ENCODE measurements at regions not wholly inside any gene's neighbourhood (a gene's known extent, or its start where the extent isn't known, plus 50 kb on each side); places are given as distances from the start of the nearest gene placed in this dataset.
A peak's percentile ranks its signal among the peaks of the same experiment; 100 is the strongest.

GRCh38 chr3:168859574-168859973 is 763.9 kb upstream of the GOLIM4 start:
- no peak overlapping the region for H3K27ac ChIP-seq (ENCODE audit: insufficient read depth in 1 of 2, low read depth in 1 of 2, low read length in 2 of 2, poor library complexity in 1 of 2, severe bottlenecking in 2 of 2)
- no peak overlapping the region for H3K4me3 ChIP-seq (ENCODE audit: control insufficient read depth in 1 of 7, extremely low read depth in 1 of 7, insufficient read depth in 4 of 7, low read depth in 2 of 7, low read length in 6 of 7)
- H3K4me1 ChIP-seq (ENCODE audit: control extremely low read depth in 1 of 4, control insufficient read depth in 4 of 4, insufficient read depth in 4 of 4, low read length in 3 of 4): no peaks in the 10 kb centered on the region
- WGBS (ENCODE audit: insufficient coverage): 100% methylated on average over 1 of the region's 2 CpGs
- ChIA-PET CTCF (no interaction called here), POLR2A (no interaction called here)
- no peaks in the 10 kb centered on the region for H3K27me3 ChIP-seq (replicated peaks in 2 of 5; ENCODE audit: control insufficient read depth in 4 of 5, insufficient read depth in 5 of 5, low read length in 4 of 5)
- DNase-seq: no peak
- no peaks in the 10 kb centered on the region for H3K36me3 ChIP-seq (ENCODE audit: control insufficient read depth in 4 of 4, insufficient read depth in 4 of 4, low read length in 3 of 4)
- peaks cover 0 to 2% (median 0%) of the 10 kb centered on the region in 5 experiments for H3K9me3 ChIP-seq (ENCODE audit: control extremely low read depth in 1 of 5, control insufficient read depth in 4 of 5, insufficient read depth in 2 of 5, low read depth in 1 of 5, low read length in 4 of 5)

DNA sequence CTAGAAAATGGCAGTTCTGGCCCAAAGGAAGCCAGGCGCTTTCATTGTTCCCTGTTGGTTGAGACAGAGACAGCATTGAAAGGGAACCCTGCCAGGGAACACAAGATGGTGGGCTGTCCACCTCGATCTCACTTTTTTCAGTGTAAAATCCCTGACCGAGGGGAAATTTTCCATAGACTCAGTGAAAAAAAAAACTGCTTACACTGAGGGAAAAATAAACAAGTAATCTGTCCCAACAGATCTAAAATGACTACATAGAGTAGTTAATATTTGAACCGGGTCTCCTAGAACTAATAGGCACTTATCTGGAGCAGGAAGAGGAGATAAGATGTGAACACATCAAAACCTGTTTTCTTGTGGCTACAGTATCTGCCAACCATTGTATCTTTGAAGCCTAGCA is 763.4 kb upstream of the GOLIM4 start:
- no peaks in the 10 kb centered on the region for H3K27me3 ChIP-seq (replicated peaks in 2 of 5; ENCODE audit: control insufficient read depth in 4 of 5, insufficient read depth in 5 of 5, low read length in 4 of 5)
- no peak overlapping the region for H3K4me3 ChIP-seq (ENCODE audit: control insufficient read depth in 1 of 7, extremely low read depth in 1 of 7, insufficient read depth in 4 of 7, low read depth in 2 of 7, low read length in 6 of 7)
- POLR2A ChIA-PET: no interaction called here
- DNase-seq: no peak
- no peak overlapping the region for H3K27ac ChIP-seq (ENCODE audit: insufficient read depth in 1 of 2, low read depth in 1 of 2, low read length in 2 of 2, poor library complexity in 1 of 2, severe bottlenecking in 2 of 2)
- no peaks in the 10 kb centered on the region for H3K4me1 ChIP-seq (ENCODE audit: control extremely low read depth in 1 of 4, control insufficient read depth in 4 of 4, insufficient read depth in 4 of 4, low read length in 3 of 4)
- CTCF ChIA-PET: no interaction called here
- WGBS (ENCODE audit: insufficient coverage): 100% methylated on average over 1 of the region's 4 CpGs
- H3K9me3 ChIP-seq (ENCODE audit: control extremely low read depth in 1 of 5, control insufficient read depth in 4 of 5, insufficient read depth in 2 of 5, low read depth in 1 of 5, low read length in 4 of 5): peaks cover 0 to 2% (median 0%) of the 10 kb centered on the region in 5 experiments
- H3K36me3 ChIP-seq (ENCODE audit: control insufficient read depth in 4 of 4, insufficient read depth in 4 of 4, low read length in 3 of 4): no peaks in the 10 kb centered on the region

- H3K4me1 ChIP-seq (ENCODE audit: control extremely low read depth in 1 of 4, control insufficient read depth in 4 of 4, insufficient read depth in 4 of 4, low read length in 3 of 4): no peaks in the 10 kb centered on the region
- no peaks in the 10 kb centered on the region for H3K27me3 ChIP-seq (replicated peaks in 2 of 5; ENCODE audit: control insufficient read depth in 4 of 5, insufficient read depth in 5 of 5, low read length in 4 of 5)
- 100% methylated on average over 2 of the region's 3 CpGs for WGBS (ENCODE audit: insufficient coverage)
- ChIA-PET CTCF (no interaction called here), POLR2A (no interaction called here)
- no peak overlapping the region for H3K4me3 ChIP-seq (ENCODE audit: control insufficient read depth in 1 of 7, extremely low read depth in 1 of 7, insufficient read depth in 4 of 7, low read depth in 2 of 7, low read length in 6 of 7)
- DNase-seq: no peak
- no peaks in the 10 kb centered on the region for H3K36me3 ChIP-seq (ENCODE audit: control insufficient read depth in 4 of 4, insufficient read depth in 4 of 4, low read length in 3 of 4)
- no peak overlapping the region for H3K27ac ChIP-seq (ENCODE audit: insufficient read depth in 1 of 2, low read depth in 1 of 2, low read length in 2 of 2, poor library complexity in 1 of 2, severe bottlenecking in 2 of 2)
- H3K9me3 ChIP-seq (ENCODE audit: control extremely low read depth in 1 of 5, control insufficient read depth in 4 of 5, insufficient read depth in 2 of 5, low read depth in 1 of 5, low read length in 4 of 5): peaks cover 0 to 2% (median 0%) of the 10 kb centered on the region in 5 experiments
Observed at GRCh38 chr3:168858327-168858726, 762.6 kb upstream of the GOLIM4 start.

DNA sequence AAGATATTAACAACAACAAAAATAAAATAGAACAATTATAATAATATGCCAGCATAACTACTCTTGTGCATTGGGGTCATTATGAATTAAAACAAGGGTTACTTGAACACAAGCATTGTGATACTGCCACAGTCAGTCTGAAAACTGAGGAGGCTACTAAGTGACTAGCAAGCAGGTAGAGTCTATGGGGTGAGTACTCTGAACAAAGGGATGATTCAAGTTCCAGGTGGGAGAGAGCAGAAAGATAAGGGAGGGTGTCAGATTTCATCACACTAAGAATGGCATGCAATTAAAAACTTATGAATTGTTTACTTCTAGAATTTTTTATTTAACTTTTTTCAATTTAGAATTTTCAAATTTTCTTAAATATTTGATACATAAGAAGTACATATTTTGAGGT is 754.4 kb upstream of the GOLIM4 start:
- ChIA-PET CTCF (interaction anchor here (0.6 to 1.1 kb wide), 2 partner anchors 337 to 339 kb away, joined by 3 read pairs; no protein-coding TSS in a partner anchor), POLR2A (no interaction called here)
- Histone ChIP-seq H3K36me3 (ENCODE audit: control insufficient read depth in 4 of 4, insufficient read depth in 4 of 4, low read length in 3 of 4) (no peaks in the 10 kb centered on the region), H3K27ac (ENCODE audit: insufficient read depth in 1 of 2, low read depth in 1 of 2, low read length in 2 of 2, poor library complexity in 1 of 2, severe bottlenecking in 2 of 2) (no peak overlapping the region), H3K4me3 (ENCODE audit: control insufficient read depth in 1 of 7, extremely low read depth in 1 of 7, insufficient read depth in 4 of 7, low read depth in 2 of 7, low read length in 6 of 7) (no peak overlapping the region), H3K4me1 (ENCODE audit: control extremely low read depth in 1 of 4, control insufficient read depth in 4 of 4, insufficient read depth in 4 of 4, low read length in 3 of 4) (peaks cover 0 to 3% (median 1%) of the 10 kb centered on the region in 4 experiments), H3K27me3 (replicated peaks in 2 of 5; ENCODE audit: control insufficient read depth in 4 of 5, insufficient read depth in 5 of 5, low read length in 4 of 5) (no peaks in the 10 kb centered on the region), H3K9me3 (ENCODE audit: control extremely low read depth in 1 of 5, control insufficient read depth in 4 of 5, insufficient read depth in 2 of 5, low read depth in 1 of 5, low read length in 4 of 5) (peaks cover 0 to 2% (median 0%) of the 10 kb centered on the region in 5 experiments)
- DNase-seq: no peak

DNA sequence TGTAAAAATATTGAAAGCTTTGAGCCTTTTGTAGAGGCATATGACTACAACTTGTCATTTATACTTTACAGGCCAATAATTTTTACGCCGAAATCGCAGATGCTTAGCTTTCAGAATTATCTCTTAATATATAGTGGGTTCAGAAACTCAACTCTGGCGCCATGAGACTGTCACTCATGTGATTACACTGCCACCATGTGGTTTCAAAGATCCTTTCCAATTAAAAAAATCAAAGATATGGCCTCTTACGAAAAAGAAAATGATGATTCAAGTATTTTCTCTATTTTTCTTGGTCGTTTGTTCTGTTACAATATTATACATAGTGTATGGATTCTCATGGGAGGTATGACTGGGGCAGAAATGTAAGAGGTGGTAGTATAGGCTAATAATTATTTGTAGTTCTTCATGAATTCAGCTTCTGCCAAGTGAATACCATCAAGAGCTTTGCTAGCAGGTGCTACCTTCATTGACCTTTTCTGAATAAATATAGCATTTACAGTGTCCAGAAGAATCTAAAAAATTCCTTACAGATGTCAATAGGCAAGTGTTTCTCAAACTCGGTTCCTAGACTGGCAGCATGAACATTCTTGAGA is 751.7 kb upstream of the GOLIM4 start:
- CTCF ChIA-PET: interaction anchor here (0.5 to 2.6 kb wide), 37 partner anchors 13 to 899 kb away, joined by 3 to 54 read pairs (median 4); no protein-coding TSS in a partner anchor
- no peaks in the 10 kb centered on the region for H3K27me3 ChIP-seq (replicated peaks in 2 of 5; ENCODE audit: control insufficient read depth in 4 of 5, insufficient read depth in 5 of 5, low read length in 4 of 5)
- no peaks in the 10 kb centered on the region for H3K9me3 ChIP-seq (ENCODE audit: control extremely low read depth in 1 of 5, control insufficient read depth in 4 of 5, insufficient read depth in 2 of 5, low read depth in 1 of 5, low read length in 4 of 5)
- DNase-seq: peak; percentile 55 to 76 (median 71)
- no peak overlapping the region for H3K27ac ChIP-seq (ENCODE audit: insufficient read depth in 1 of 2, low read depth in 1 of 2, low read length in 2 of 2, poor library complexity in 1 of 2, severe bottlenecking in 2 of 2)
- H3K36me3 ChIP-seq (ENCODE audit: control insufficient read depth in 4 of 4, insufficient read depth in 4 of 4, low read length in 3 of 4): no peaks in the 10 kb centered on the region
- POLR2A ChIA-PET: no interaction called here
- WGBS (ENCODE audit: insufficient coverage): no CpG with 5 or more reads among the region's 7 CpGs
- peak overlapping the region in 4 of 7 experiments; percentile 13 to 70 (median 40) for H3K4me3 ChIP-seq (ENCODE audit: control insufficient read depth in 1 of 7, extremely low read depth in 1 of 7, insufficient read depth in 4 of 7, low read depth in 2 of 7, low read length in 6 of 7)
- peaks cover 0 to 3% (median 1%) of the 10 kb centered on the region in 4 experiments for H3K4me1 ChIP-seq (ENCODE audit: control extremely low read depth in 1 of 4, control insufficient read depth in 4 of 4, insufficient read depth in 4 of 4, low read length in 3 of 4)

DNA sequence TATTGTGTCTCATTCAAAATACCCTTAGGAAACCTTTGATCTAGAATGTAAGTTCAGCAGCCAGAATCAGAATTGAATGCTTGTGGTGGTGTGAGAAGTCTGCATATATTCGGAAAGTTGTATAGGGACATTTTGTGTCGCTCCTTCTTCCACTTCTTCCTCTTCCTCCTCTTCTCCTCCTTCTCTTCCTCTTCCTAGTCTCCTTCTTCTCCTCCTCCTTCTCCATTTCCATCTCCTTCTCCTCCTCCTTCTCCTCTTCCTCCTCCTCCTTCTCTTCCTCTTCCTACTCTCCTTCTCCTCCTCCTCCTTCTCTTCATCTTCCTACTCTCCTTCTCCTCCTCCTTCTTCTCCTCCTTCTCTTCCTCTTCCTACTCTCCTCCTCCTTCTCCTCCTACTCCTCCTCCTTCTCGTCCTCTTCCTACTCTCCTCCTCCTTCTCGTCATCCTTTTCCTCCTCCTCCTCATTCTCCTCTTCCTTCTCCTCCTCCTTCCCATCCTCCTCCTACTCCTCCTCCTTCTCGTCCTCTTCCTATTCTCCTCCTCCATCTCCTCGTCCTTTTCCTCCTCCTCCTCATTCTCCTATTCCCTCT is 749.3 kb upstream of the GOLIM4 start:
- H3K27ac ChIP-seq (ENCODE audit: insufficient read depth in 1 of 2, low read depth in 1 of 2, low read length in 2 of 2, poor library complexity in 1 of 2, severe bottlenecking in 2 of 2): no peak overlapping the region
- H3K4me3 ChIP-seq (ENCODE audit: control insufficient read depth in 1 of 7, extremely low read depth in 1 of 7, insufficient read depth in 4 of 7, low read depth in 2 of 7, low read length in 6 of 7): no peak overlapping the region
- H3K27me3 ChIP-seq (replicated peaks in 2 of 5; ENCODE audit: control insufficient read depth in 4 of 5, insufficient read depth in 5 of 5, low read length in 4 of 5): no peaks in the 10 kb centered on the region
- ChIA-PET POLR2A (no interaction called here), CTCF (interaction anchor here (0.7 kb wide), 1 partner anchor 633 kb away, joined by 4 read pairs; no protein-coding TSS in a partner anchor)
- WGBS (ENCODE audit: insufficient coverage): 87% methylated on average over 6 of the region's 6 CpGs
- no peak for DNase-seq
- H3K9me3 ChIP-seq (ENCODE audit: control extremely low read depth in 1 of 5, control insufficient read depth in 4 of 5, insufficient read depth in 2 of 5, low read depth in 1 of 5, low read length in 4 of 5): no peaks in the 10 kb centered on the region
- peaks cover 0 to 3% (median 1%) of the 10 kb centered on the region in 4 experiments for H3K4me1 ChIP-seq (ENCODE audit: control extremely low read depth in 1 of 4, control insufficient read depth in 4 of 4, insufficient read depth in 4 of 4, low read length in 3 of 4)
- peaks cover 0 to 2% (median 0%) of the 10 kb centered on the region in 4 experiments for H3K36me3 ChIP-seq (ENCODE audit: control insufficient read depth in 4 of 4, insufficient read depth in 4 of 4, low read length in 3 of 4)

DNA sequence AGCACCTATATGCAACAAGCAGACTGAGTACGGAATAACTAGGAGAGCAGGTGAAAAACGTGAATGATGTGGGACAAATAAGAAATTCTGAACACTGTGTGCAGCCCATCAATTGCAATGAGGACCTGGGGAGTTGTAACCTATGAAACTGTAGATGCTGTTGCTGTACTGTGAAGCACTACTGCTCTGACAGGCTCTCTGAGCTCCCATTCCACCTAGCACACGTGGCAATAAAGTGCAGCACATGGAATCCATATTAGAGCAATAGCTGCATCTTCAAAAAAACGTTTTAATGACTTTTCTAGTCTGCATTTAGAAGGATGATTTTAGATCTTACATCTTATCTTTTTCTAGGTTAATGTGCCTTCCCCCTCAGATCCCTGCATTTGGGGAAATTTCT is 748.7 kb upstream of the GOLIM4 start:
- H3K27ac ChIP-seq (ENCODE audit: insufficient read depth in 1 of 2, low read depth in 1 of 2, low read length in 2 of 2, poor library complexity in 1 of 2, severe bottlenecking in 2 of 2): no peak overlapping the region
- ChIA-PET POLR2A (no interaction called here), CTCF (interaction anchor here (0.7 kb wide), 1 partner anchor 633 kb away, joined by 4 read pairs; no protein-coding TSS in a partner anchor)
- H3K9me3 ChIP-seq (ENCODE audit: control extremely low read depth in 1 of 5, control insufficient read depth in 4 of 5, insufficient read depth in 2 of 5, low read depth in 1 of 5, low read length in 4 of 5): no peaks in the 10 kb centered on the region
- WGBS (ENCODE audit: insufficient coverage): 88% methylated on average over 4 of the region's 4 CpGs
- peaks cover 0 to 2% (median 0%) of the 10 kb centered on the region in 4 experiments for H3K36me3 ChIP-seq (ENCODE audit: control insufficient read depth in 4 of 4, insufficient read depth in 4 of 4, low read length in 3 of 4)
- H3K27me3 ChIP-seq (replicated peaks in 2 of 5; ENCODE audit: control insufficient read depth in 4 of 5, insufficient read depth in 5 of 5, low read length in 4 of 5): no peaks in the 10 kb centered on the region
- H3K4me1 ChIP-seq (ENCODE audit: control extremely low read depth in 1 of 4, control insufficient read depth in 4 of 4, insufficient read depth in 4 of 4, low read length in 3 of 4): peaks cover 0 to 3% (median 1%) of the 10 kb centered on the region in 4 experiments
- DNase-seq: no peak
- no peak overlapping the region for H3K4me3 ChIP-seq (ENCODE audit: control insufficient read depth in 1 of 7, extremely low read depth in 1 of 7, insufficient read depth in 4 of 7, low read depth in 2 of 7, low read length in 6 of 7)

All from common myeloid progenitor, CD34-positive (primary cell).